ENCODE measurements at regions not wholly inside any gene's neighbourhood (a gene's known extent, or its start where the extent isn't known, plus 50 kb on each side); places are given as distances from the start of the nearest gene placed in this dataset.

GRCh38 chr11:123305601-123306375 is 110.7 kb upstream of the CLMP start:
- no peak for DNase-seq (ENCODE audit: low read depth in 3 of 3, low spot score in 1 of 3)

GRCh38 chr11:123304828-123305466 is 109.9 kb upstream of the CLMP start:
- DNase-seq (ENCODE audit: low read depth in 3 of 3, low spot score in 1 of 3): no peak

GRCh38 chr11:123303924-123304323 is 108.9 kb upstream of the CLMP start:
- no peak for DNase-seq (ENCODE audit: low read depth in 3 of 3, low spot score in 1 of 3)

- DNase-seq (ENCODE audit: low read depth in 3 of 3, low spot score in 1 of 3): no peak
Observed at GRCh38 chr11:123302751-123303195, 107.7 kb upstream of the CLMP start.

GRCh38 chr11:123301696-123302400 is 106.8 kb upstream of the CLMP start:
- DNase-seq (ENCODE audit: low read depth in 3 of 3, low spot score in 1 of 3): peak in 2 of 3 donors; percentile 34 to 66

- DNase-seq (ENCODE audit: low read depth in 3 of 3, low spot score in 1 of 3): no peak
Observed at GRCh38 chr11:123301013-123301591, 106.1 kb upstream of the CLMP start.

GRCh38 chr11:123299721-123300120 is 104.7 kb upstream of the CLMP start:
- no peak for DNase-seq (ENCODE audit: low read depth in 3 of 3, low spot score in 1 of 3)

- DNase-seq (ENCODE audit: low read depth in 3 of 3, low spot score in 1 of 3): no peak
Observed at GRCh38 chr11:123298488-123299447, 103.7 kb upstream of the CLMP start.

GRCh38 chr11:123292647-123293046 is 97.6 kb upstream of the CLMP start:
- DNase-seq (ENCODE audit: low read depth in 3 of 3, low spot score in 1 of 3): no peak

GRCh38 chr11:123291201-123291869 is 96.3 kb upstream of the CLMP start:
- no peak for DNase-seq (ENCODE audit: low read depth in 3 of 3, low spot score in 1 of 3)

GRCh38 chr11:123286761-123287160 is 91.7 kb upstream of the CLMP start:
- DNase-seq (ENCODE audit: low read depth in 3 of 3, low spot score in 1 of 3): no peak

- no peak for DNase-seq (ENCODE audit: low read depth in 3 of 3, low spot score in 1 of 3)
Observed at GRCh38 chr11:123286255-123286654, 91.2 kb upstream of the CLMP start.

GRCh38 chr11:123284454-123284853 is 89.4 kb upstream of the CLMP start:
- DNase-seq (ENCODE audit: low read depth in 3 of 3, low spot score in 1 of 3): no peak

- no peak for DNase-seq (ENCODE audit: low read depth in 3 of 3, low spot score in 1 of 3)
Observed at GRCh38 chr11:123282597-123282996, 87.5 kb upstream of the CLMP start.

- DNase-seq (ENCODE audit: low read depth in 3 of 3, low spot score in 1 of 3): no peak
Observed at GRCh38 chr11:123273616-123274015, 78.6 kb upstream of the CLMP start.

GRCh38 chr11:123272565-123272964 is 77.5 kb upstream of the CLMP start:
- DNase-seq (ENCODE audit: low read depth in 3 of 3, low spot score in 1 of 3): no peak

GRCh38 chr11:123268156-123268555 is 73.1 kb upstream of the CLMP start:
- no peak for DNase-seq (ENCODE audit: low read depth in 3 of 3, low spot score in 1 of 3)

- DNase-seq (ENCODE audit: low read depth in 3 of 3, low spot score in 1 of 3): no peak
Observed at GRCh38 chr11:123265951-123266350, 70.9 kb upstream of the CLMP start.

- DNase-seq (ENCODE audit: low read depth in 3 of 3, low spot score in 1 of 3): no peak
Observed at GRCh38 chr11:123264431-123264780, 69.4 kb upstream of the CLMP start.
